ENCODE measurements at regions not wholly inside any gene's neighbourhood (a gene's known extent, or its start where the extent isn't known, plus 50 kb on each side); places are given as distances from the start of the nearest gene placed in this dataset.

DNA sequence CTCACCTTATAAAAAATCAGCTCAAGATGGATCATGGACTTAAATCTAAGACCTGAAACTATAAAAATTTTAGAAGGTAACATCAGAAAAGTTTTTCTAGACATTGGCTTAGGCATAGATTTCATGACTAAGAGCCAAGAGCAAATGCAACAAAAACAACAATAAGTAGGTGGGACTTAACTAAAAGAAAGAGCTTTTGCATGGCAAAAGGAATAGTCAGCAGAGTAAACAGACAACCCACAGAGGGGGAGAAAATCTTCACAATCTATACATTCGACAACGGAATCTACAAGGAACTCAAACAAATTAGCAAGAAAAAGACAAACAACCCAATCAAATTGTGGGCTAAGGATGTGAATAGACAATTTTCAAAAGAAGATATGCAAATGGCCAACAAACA is 368.4 kb upstream of the KIF2B start:
- H3K27ac ChIP-seq (ENCODE audit: low read depth in 2 of 2, low read length in 2 of 2) = no peak overlapping the region
- no peaks in the 10 kb centered on the region for H3K9me3 ChIP-seq (ENCODE audit: control insufficient read depth in 2 of 3, insufficient read depth in 1 of 3, low read length in 3 of 3)
- no peak overlapping the region for H3K9ac ChIP-seq (ENCODE audit: low read length in 3 of 3)
- H3K4me3 ChIP-seq (ENCODE audit: low read length in 3 of 3) = no peak overlapping the region
- intact Hi-C loops (cut with DNase I) = no loop called here
- H3K36me3 ChIP-seq (ENCODE audit: control insufficient read depth in 2 of 3, insufficient read depth in 3 of 3, low read length in 3 of 3) = no peaks in the 10 kb centered on the region
- TF ChIP-seq, protein P1, sequence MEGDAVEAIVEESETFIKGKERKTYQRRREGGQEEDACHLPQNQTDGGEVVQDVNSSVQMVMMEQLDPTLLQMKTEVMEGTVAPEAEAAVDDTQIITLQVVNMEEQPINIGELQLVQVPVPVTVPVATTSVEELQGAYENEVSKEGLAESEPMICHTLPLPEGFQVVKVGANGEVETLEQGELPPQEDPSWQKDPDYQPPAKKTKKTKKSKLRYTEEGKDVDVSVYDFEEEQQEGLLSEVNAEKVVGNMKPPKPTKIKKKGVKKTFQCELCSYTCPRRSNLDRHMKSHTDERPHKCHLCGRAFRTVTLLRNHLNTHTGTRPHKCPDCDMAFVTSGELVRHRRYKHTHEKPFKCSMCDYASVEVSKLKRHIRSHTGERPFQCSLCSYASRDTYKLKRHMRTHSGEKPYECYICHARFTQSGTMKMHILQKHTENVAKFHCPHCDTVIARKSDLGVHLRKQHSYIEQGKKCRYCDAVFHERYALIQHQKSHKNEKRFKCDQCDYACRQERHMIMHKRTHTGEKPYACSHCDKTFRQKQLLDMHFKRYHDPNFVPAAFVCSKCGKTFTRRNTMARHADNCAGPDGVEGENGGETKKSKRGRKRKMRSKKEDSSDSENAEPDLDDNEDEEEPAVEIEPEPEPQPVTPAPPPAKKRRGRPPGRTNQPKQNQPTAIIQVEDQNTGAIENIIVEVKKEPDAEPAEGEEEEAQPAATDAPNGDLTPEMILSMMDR (IDR thresholded peaks at IDR 0.05; ENCODE audit: borderline replicate concordance, extremely low read depth, insufficient read depth) = no peak
- no peaks in the 10 kb centered on the region for H3K27me3 ChIP-seq (ENCODE audit: control insufficient read depth, insufficient read depth, low read length)
- no peak for FAIRE-seq
- DNase-seq = no peak
- no peaks in the 10 kb centered on the region for H3K4me1 ChIP-seq (ENCODE audit: control insufficient read depth in 2 of 3, insufficient read depth in 2 of 3, low read depth in 1 of 3, low read length in 3 of 3)

DNA sequence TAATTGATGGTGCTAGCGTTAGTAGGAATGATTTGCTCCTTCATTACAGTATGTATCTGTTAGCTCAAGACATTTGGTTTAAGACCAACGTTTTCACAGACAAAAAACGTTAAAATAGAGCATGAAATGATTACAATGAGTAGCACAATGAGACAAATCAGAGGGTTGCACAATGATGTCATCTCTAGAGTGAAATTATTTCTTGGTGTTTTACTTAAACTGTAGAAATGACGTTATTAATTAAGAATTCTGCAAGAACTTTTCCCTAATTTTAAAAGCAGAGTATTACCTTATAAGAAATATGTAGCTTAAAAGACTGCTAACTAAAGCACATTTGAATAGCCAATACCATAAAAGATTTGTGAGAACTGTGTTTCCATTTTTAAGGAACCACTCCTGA is 373.4 kb upstream of the KIF2B start:
- no peaks in the 10 kb centered on the region for H3K36me3 ChIP-seq (ENCODE audit: control insufficient read depth in 2 of 3, insufficient read depth in 3 of 3, low read length in 3 of 3)
- no peak for DNase-seq
- TF ChIP-seq, protein P1 (IDR thresholded peaks at IDR 0.05; ENCODE audit: borderline replicate concordance, extremely low read depth, insufficient read depth) = no peak
- no peak overlapping the region for H3K4me3 ChIP-seq (ENCODE audit: low read length in 3 of 3)
- H3K27me3 ChIP-seq (ENCODE audit: control insufficient read depth, insufficient read depth, low read length) = no peaks in the 10 kb centered on the region
- H3K9me3 ChIP-seq (ENCODE audit: control insufficient read depth in 2 of 3, insufficient read depth in 1 of 3, low read length in 3 of 3) = no peaks in the 10 kb centered on the region
- H3K9ac ChIP-seq (ENCODE audit: low read length in 3 of 3) = no peak overlapping the region
- H3K27ac ChIP-seq (ENCODE audit: low read depth in 2 of 2, low read length in 2 of 2) = no peak overlapping the region
- intact Hi-C loops (cut with DNase I) = no loop called here
- H3K4me1 ChIP-seq (ENCODE audit: control insufficient read depth in 2 of 3, insufficient read depth in 2 of 3, low read depth in 1 of 3, low read length in 3 of 3) = no peaks in the 10 kb centered on the region
- no peak for FAIRE-seq

DNA sequence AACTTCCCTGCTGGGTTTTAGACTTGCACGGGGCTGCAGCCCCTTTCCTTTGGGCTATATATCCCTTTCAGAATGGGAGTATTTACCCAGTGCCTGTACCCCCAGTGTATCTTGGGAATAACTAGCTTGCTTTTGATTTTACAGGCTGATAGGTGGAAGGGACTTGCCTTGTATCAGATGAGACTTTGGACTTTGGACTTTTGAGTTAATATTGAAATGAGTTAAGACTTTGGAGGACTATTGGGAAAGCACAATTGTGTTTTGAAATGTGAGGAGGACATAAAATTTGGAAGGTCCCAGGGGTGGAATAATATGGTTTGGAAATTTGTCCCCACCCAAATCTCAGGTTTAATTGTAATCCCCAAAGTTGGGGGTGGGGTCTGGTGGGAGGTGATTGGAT is 393.8 kb upstream of the KIF2B start:
- Histone ChIP-seq H3K36me3 (ENCODE audit: control insufficient read depth in 2 of 3, insufficient read depth in 3 of 3, low read length in 3 of 3) (no peaks in the 10 kb centered on the region), H3K4me3 (ENCODE audit: low read length in 3 of 3) (no peak overlapping the region), H3K9me3 (ENCODE audit: control insufficient read depth in 2 of 3, insufficient read depth in 1 of 3, low read length in 3 of 3) (no peaks in the 10 kb centered on the region), H3K9ac (ENCODE audit: low read length in 3 of 3) (no peak overlapping the region), H3K27ac (ENCODE audit: low read depth in 2 of 2, low read length in 2 of 2) (no peak overlapping the region), H3K27me3 (ENCODE audit: control insufficient read depth, insufficient read depth, low read length) (no peaks in the 10 kb centered on the region), H3K4me1 (ENCODE audit: control insufficient read depth in 2 of 3, insufficient read depth in 2 of 3, low read depth in 1 of 3, low read length in 3 of 3) (no peaks in the 10 kb centered on the region)
- intact Hi-C loops (cut with DNase I) = no loop called here
- no peak for DNase-seq
- no peak for FAIRE-seq
- TF ChIP-seq, protein P1 (IDR thresholded peaks at IDR 0.05; ENCODE audit: borderline replicate concordance, extremely low read depth, insufficient read depth) = no peak

DNA sequence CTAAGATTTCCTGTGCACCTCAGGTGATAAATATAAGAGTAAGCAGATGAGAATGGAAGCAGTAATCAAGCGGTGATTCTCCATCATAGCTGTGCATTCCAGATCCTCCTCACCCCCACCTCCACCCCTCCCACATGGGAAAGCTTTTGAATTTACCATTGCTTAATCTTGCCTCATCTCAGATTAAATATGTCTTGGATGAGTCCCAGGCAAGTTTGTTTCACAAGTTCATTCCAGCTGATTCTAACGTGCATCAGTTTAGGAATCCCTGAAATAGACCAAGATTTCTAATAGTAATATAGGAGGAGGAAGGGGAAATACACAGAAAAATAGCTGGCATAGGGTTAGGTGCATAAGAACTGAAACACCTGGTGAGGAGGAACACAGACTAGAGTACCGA is 396.2 kb upstream of the KIF2B start:
- Histone ChIP-seq H3K4me3 (ENCODE audit: low read length in 3 of 3) (no peak overlapping the region), H3K9me3 (ENCODE audit: control insufficient read depth in 2 of 3, insufficient read depth in 1 of 3, low read length in 3 of 3) (no peaks in the 10 kb centered on the region), H3K4me1 (ENCODE audit: control insufficient read depth in 2 of 3, insufficient read depth in 2 of 3, low read depth in 1 of 3, low read length in 3 of 3) (no peaks in the 10 kb centered on the region), H3K27ac (ENCODE audit: low read depth in 2 of 2, low read length in 2 of 2) (no peak overlapping the region), H3K36me3 (ENCODE audit: control insufficient read depth in 2 of 3, insufficient read depth in 3 of 3, low read length in 3 of 3) (no peaks in the 10 kb centered on the region), H3K27me3 (ENCODE audit: control insufficient read depth, insufficient read depth, low read length) (no peaks in the 10 kb centered on the region), H3K9ac (ENCODE audit: low read length in 3 of 3) (no peak overlapping the region)
- intact Hi-C loops (cut with DNase I) = no loop called here
- no peak for DNase-seq
- TF ChIP-seq, protein P1 (IDR thresholded peaks at IDR 0.05; ENCODE audit: borderline replicate concordance, extremely low read depth, insufficient read depth) = no peak
- FAIRE-seq = no peak

Measured in kidney (tissue), 13 donors.